ENCODE measurements at regions not wholly inside any gene's neighbourhood (a gene's known extent, or its start where the extent isn't known, plus 50 kb on each side); places are given as distances from the start of the nearest gene placed in this dataset.

- H3K9me3 ChIP-seq (ENCODE audit: control insufficient read depth in 2 of 2, insufficient read depth in 1 of 2, low read depth in 1 of 2, low read length in 1 of 2) = no peaks in the 10 kb centered on the region
- H3K27ac ChIP-seq (ENCODE audit: low read depth in 2 of 2, low read length in 1 of 2) = no peak overlapping the region
- no peak overlapping the region for H3K4me3 ChIP-seq (ENCODE audit: low read depth in 1 of 2, low read length in 2 of 2)
- no peaks in the 10 kb centered on the region for H3K4me1 ChIP-seq (ENCODE audit: control insufficient read depth in 2 of 2, insufficient read depth in 2 of 2, low read length in 1 of 2)
- no peaks in the 10 kb centered on the region for H3K36me3 ChIP-seq (ENCODE audit: control insufficient read depth in 2 of 2, insufficient read depth in 2 of 2, low read length in 1 of 2)
- no peaks in the 10 kb centered on the region for H3K27me3 ChIP-seq (ENCODE audit: control insufficient read depth in 1 of 2, insufficient read depth in 2 of 2, low read length in 2 of 2)
- 80 to 84% methylated on average over 2 of the region's 2 CpGs for WGBS, 2 donors
These were observed 1535.7 kb downstream of the BRINP3 start for GRCh38 chr1:188941986-188942385.

- Histone ChIP-seq H3K36me3 (ENCODE audit: control insufficient read depth in 2 of 2, insufficient read depth in 2 of 2, low read length in 1 of 2) (no peaks in the 10 kb centered on the region), H3K9me3 (ENCODE audit: control insufficient read depth in 2 of 2, insufficient read depth in 1 of 2, low read depth in 1 of 2, low read length in 1 of 2) (peaks cover 0 to 4% of the 10 kb centered on the region in 2 donors), H3K4me1 (ENCODE audit: control insufficient read depth in 2 of 2, insufficient read depth in 2 of 2, low read length in 1 of 2) (no peaks in the 10 kb centered on the region), H3K27ac (ENCODE audit: low read depth in 2 of 2, low read length in 1 of 2) (no peak overlapping the region), H3K27me3 (ENCODE audit: control insufficient read depth in 1 of 2, insufficient read depth in 2 of 2, low read length in 2 of 2) (no peaks in the 10 kb centered on the region), H3K4me3 (ENCODE audit: low read depth in 1 of 2, low read length in 2 of 2) (no peak overlapping the region)
These were observed 1528.0 kb downstream of the BRINP3 start for GRCh38 chr1:188949701-188950100.

GRCh38 chr1:188958461-188959115 lies 1519.1 kb downstream of the BRINP3 start:
- Histone ChIP-seq H3K27me3 (ENCODE audit: control insufficient read depth in 1 of 2, insufficient read depth in 2 of 2, low read length in 2 of 2) (no peaks in the 10 kb centered on the region), H3K4me1 (ENCODE audit: control insufficient read depth in 2 of 2, insufficient read depth in 2 of 2, low read length in 1 of 2) (no peaks in the 10 kb centered on the region), H3K27ac (ENCODE audit: low read depth in 2 of 2, low read length in 1 of 2) (no peak overlapping the region), H3K9me3 (ENCODE audit: control insufficient read depth in 2 of 2, insufficient read depth in 1 of 2, low read depth in 1 of 2, low read length in 1 of 2) (no peaks in the 10 kb centered on the region), H3K36me3 (ENCODE audit: control insufficient read depth in 2 of 2, insufficient read depth in 2 of 2, low read length in 1 of 2) (no peaks in the 10 kb centered on the region), H3K4me3 (ENCODE audit: low read depth in 1 of 2, low read length in 2 of 2) (no peak overlapping the region)
- WGBS, 2 donors = 42 to 44% methylated on average over 3 of the region's 3 CpGs

- Histone ChIP-seq H3K27me3 (ENCODE audit: control insufficient read depth in 1 of 2, insufficient read depth in 2 of 2, low read length in 2 of 2) (no peaks in the 10 kb centered on the region), H3K9me3 (ENCODE audit: control insufficient read depth in 2 of 2, insufficient read depth in 1 of 2, low read depth in 1 of 2, low read length in 1 of 2) (peaks cover 0 to 5% of the 10 kb centered on the region in 2 donors), H3K4me3 (ENCODE audit: low read depth in 1 of 2, low read length in 2 of 2) (no peak overlapping the region), H3K36me3 (ENCODE audit: control insufficient read depth in 2 of 2, insufficient read depth in 2 of 2, low read length in 1 of 2) (no peaks in the 10 kb centered on the region), H3K4me1 (ENCODE audit: control insufficient read depth in 2 of 2, insufficient read depth in 2 of 2, low read length in 1 of 2) (no peaks in the 10 kb centered on the region), H3K27ac (ENCODE audit: low read depth in 2 of 2, low read length in 1 of 2) (no peak overlapping the region)
- 58 to 66% methylated on average over 9 of the region's 9 CpGs for WGBS, 2 donors
These were observed 1490.8 kb downstream of the BRINP3 start for GRCh38 chr1:188986745-188987417.

GRCh38 chr1:188988589-188988988 lies 1489.1 kb downstream of the BRINP3 start:
- Histone ChIP-seq H3K4me1 (ENCODE audit: control insufficient read depth in 2 of 2, insufficient read depth in 2 of 2, low read length in 1 of 2) (no peaks in the 10 kb centered on the region), H3K4me3 (ENCODE audit: low read depth in 1 of 2, low read length in 2 of 2) (no peak overlapping the region), H3K36me3 (ENCODE audit: control insufficient read depth in 2 of 2, insufficient read depth in 2 of 2, low read length in 1 of 2) (no peaks in the 10 kb centered on the region), H3K27me3 (ENCODE audit: control insufficient read depth in 1 of 2, insufficient read depth in 2 of 2, low read length in 2 of 2) (no peaks in the 10 kb centered on the region), H3K27ac (ENCODE audit: low read depth in 2 of 2, low read length in 1 of 2) (no peak overlapping the region), H3K9me3 (ENCODE audit: control insufficient read depth in 2 of 2, insufficient read depth in 1 of 2, low read depth in 1 of 2, low read length in 1 of 2) (peaks cover 0 to 5% of the 10 kb centered on the region in 2 donors)
- 66 to 67% methylated on average over 3 of the region's 3 CpGs for WGBS, 2 donors

- no peaks in the 10 kb centered on the region for H3K27me3 ChIP-seq (ENCODE audit: control insufficient read depth in 1 of 2, insufficient read depth in 2 of 2, low read length in 2 of 2)
- H3K4me1 ChIP-seq (ENCODE audit: control insufficient read depth in 2 of 2, insufficient read depth in 2 of 2, low read length in 1 of 2) = no peaks in the 10 kb centered on the region
- 70 to 79% methylated on average over 2 of the region's 2 CpGs for WGBS, 2 donors
- H3K36me3 ChIP-seq (ENCODE audit: control insufficient read depth in 2 of 2, insufficient read depth in 2 of 2, low read length in 1 of 2) = no peaks in the 10 kb centered on the region
- no peak overlapping the region for H3K4me3 ChIP-seq (ENCODE audit: low read depth in 1 of 2, low read length in 2 of 2)
- no peak overlapping the region for H3K27ac ChIP-seq (ENCODE audit: low read depth in 2 of 2, low read length in 1 of 2)
- H3K9me3 ChIP-seq (ENCODE audit: control insufficient read depth in 2 of 2, insufficient read depth in 1 of 2, low read depth in 1 of 2, low read length in 1 of 2) = peaks cover 0 to 5% of the 10 kb centered on the region in 2 donors
These were observed 1486.3 kb downstream of the BRINP3 start for GRCh38 chr1:188991221-188991930.

GRCh38 chr1:189007824-189008223 lies 1469.8 kb downstream of the BRINP3 start:
- Histone ChIP-seq H3K27ac (ENCODE audit: low read depth in 2 of 2, low read length in 1 of 2) (no peak overlapping the region), H3K4me1 (ENCODE audit: control insufficient read depth in 2 of 2, insufficient read depth in 2 of 2, low read length in 1 of 2) (no peaks in the 10 kb centered on the region), H3K36me3 (ENCODE audit: control insufficient read depth in 2 of 2, insufficient read depth in 2 of 2, low read length in 1 of 2) (no peaks in the 10 kb centered on the region), H3K4me3 (ENCODE audit: low read depth in 1 of 2, low read length in 2 of 2) (no peak overlapping the region), H3K27me3 (ENCODE audit: control insufficient read depth in 1 of 2, insufficient read depth in 2 of 2, low read length in 2 of 2) (no peaks in the 10 kb centered on the region), H3K9me3 (ENCODE audit: control insufficient read depth in 2 of 2, insufficient read depth in 1 of 2, low read depth in 1 of 2, low read length in 1 of 2) (no peaks in the 10 kb centered on the region)
- WGBS, 2 donors = 47 to 52% methylated on average over 3 of the region's 3 CpGs

GRCh38 chr1:189021577-189021976 lies 1456.1 kb downstream of the BRINP3 start:
- WGBS, 2 donors = 72 to 75% methylated on average over 5 of the region's 5 CpGs
- Histone ChIP-seq H3K36me3 (ENCODE audit: control insufficient read depth in 2 of 2, insufficient read depth in 2 of 2, low read length in 1 of 2) (no peaks in the 10 kb centered on the region), H3K27ac (ENCODE audit: low read depth in 2 of 2, low read length in 1 of 2) (no peak overlapping the region), H3K27me3 (ENCODE audit: control insufficient read depth in 1 of 2, insufficient read depth in 2 of 2, low read length in 2 of 2) (no peaks in the 10 kb centered on the region), H3K4me1 (ENCODE audit: control insufficient read depth in 2 of 2, insufficient read depth in 2 of 2, low read length in 1 of 2) (no peaks in the 10 kb centered on the region), H3K9me3 (ENCODE audit: control insufficient read depth in 2 of 2, insufficient read depth in 1 of 2, low read depth in 1 of 2, low read length in 1 of 2) (no peaks in the 10 kb centered on the region), H3K4me3 (ENCODE audit: low read depth in 1 of 2, low read length in 2 of 2) (no peak overlapping the region)

GRCh38 chr1:189022015-189022414 lies 1455.6 kb downstream of the BRINP3 start:
- H3K36me3 ChIP-seq (ENCODE audit: control insufficient read depth in 2 of 2, insufficient read depth in 2 of 2, low read length in 1 of 2) = no peaks in the 10 kb centered on the region
- no peaks in the 10 kb centered on the region for H3K9me3 ChIP-seq (ENCODE audit: control insufficient read depth in 2 of 2, insufficient read depth in 1 of 2, low read depth in 1 of 2, low read length in 1 of 2)
- H3K4me1 ChIP-seq (ENCODE audit: control insufficient read depth in 2 of 2, insufficient read depth in 2 of 2, low read length in 1 of 2) = no peaks in the 10 kb centered on the region
- WGBS, 2 donors = 85 to 87% methylated on average over 4 of the region's 4 CpGs
- no peak overlapping the region for H3K27ac ChIP-seq (ENCODE audit: low read depth in 2 of 2, low read length in 1 of 2)
- H3K27me3 ChIP-seq (ENCODE audit: control insufficient read depth in 1 of 2, insufficient read depth in 2 of 2, low read length in 2 of 2) = no peaks in the 10 kb centered on the region
- H3K4me3 ChIP-seq (ENCODE audit: low read depth in 1 of 2, low read length in 2 of 2) = no peak overlapping the region
